ENCODE measurements at regions not wholly inside any gene's neighbourhood (a gene's known extent, or its start where the extent isn't known, plus 50 kb on each side); places are given as distances from the start of the nearest gene placed in this dataset.

DNA sequence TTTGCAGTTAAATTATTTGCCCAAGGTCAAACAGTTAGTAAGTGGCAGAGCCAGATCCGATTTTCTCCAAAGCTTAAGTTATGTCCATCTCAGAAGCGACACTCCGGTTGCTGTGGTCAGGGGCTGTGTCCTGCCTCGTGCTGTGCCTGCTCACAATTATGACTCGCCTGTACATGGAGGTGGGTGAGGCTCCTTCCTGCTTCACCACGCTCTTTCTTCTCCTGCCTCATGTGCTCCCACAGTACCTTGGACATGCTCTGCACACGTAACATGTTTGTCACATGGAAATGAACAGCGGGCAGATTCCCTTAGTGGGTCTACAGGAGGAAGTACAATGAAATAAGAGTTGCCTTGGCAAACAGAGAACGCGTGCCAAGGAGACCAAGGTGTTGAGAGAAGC, 62.2 kb upstream of the CCND2 start:
- TF ChIP-seq, protein P1, sequence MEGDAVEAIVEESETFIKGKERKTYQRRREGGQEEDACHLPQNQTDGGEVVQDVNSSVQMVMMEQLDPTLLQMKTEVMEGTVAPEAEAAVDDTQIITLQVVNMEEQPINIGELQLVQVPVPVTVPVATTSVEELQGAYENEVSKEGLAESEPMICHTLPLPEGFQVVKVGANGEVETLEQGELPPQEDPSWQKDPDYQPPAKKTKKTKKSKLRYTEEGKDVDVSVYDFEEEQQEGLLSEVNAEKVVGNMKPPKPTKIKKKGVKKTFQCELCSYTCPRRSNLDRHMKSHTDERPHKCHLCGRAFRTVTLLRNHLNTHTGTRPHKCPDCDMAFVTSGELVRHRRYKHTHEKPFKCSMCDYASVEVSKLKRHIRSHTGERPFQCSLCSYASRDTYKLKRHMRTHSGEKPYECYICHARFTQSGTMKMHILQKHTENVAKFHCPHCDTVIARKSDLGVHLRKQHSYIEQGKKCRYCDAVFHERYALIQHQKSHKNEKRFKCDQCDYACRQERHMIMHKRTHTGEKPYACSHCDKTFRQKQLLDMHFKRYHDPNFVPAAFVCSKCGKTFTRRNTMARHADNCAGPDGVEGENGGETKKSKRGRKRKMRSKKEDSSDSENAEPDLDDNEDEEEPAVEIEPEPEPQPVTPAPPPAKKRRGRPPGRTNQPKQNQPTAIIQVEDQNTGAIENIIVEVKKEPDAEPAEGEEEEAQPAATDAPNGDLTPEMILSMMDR (IDR thresholded peaks at IDR 0.05) = no peak
- no peak for TF ChIP-seq POLR2A (IDR thresholded peaks at IDR 0.05)

Measured in testis (tissue), 2 donors.